Stimulated activated CD4-positive, alpha-beta T cell treated with anti-CD3 and anti-CD28 coated beads, Interleukin-2, amount 100 ng/mL, for 48 hours (primary cell): ENCODE measurements at regions not wholly inside any gene's neighbourhood (a gene's known extent, or its start where the extent isn't known, plus 50 kb on each side); places are given as distances from the start of the nearest gene placed in this dataset.

Experiments
- DNase-seq, 2 donors: peaks; one replicate each; pipeline ENCODE4 v3.0.0-alpha.2; 2020

DNA sequence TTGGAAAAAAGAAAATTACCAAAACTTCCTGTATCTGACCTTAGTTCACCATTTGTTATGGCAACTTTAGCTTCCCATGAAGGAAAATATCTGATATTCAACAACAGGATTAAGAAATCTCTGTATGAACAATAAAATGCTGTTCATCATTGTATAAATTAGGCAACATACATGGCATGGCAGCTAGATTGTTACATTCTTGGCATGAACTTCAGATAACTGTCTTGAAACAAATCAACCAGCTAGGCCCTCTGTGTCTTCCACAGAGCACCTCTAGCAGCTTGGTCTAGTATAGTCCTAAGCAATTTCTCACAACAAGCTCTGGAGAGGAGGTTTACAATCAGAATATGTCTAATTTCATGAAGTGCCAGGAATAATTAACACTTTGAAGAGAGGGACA lies 105.4 kb upstream of the PCDH7 start:
- no peak for DNase-seq

DNA sequence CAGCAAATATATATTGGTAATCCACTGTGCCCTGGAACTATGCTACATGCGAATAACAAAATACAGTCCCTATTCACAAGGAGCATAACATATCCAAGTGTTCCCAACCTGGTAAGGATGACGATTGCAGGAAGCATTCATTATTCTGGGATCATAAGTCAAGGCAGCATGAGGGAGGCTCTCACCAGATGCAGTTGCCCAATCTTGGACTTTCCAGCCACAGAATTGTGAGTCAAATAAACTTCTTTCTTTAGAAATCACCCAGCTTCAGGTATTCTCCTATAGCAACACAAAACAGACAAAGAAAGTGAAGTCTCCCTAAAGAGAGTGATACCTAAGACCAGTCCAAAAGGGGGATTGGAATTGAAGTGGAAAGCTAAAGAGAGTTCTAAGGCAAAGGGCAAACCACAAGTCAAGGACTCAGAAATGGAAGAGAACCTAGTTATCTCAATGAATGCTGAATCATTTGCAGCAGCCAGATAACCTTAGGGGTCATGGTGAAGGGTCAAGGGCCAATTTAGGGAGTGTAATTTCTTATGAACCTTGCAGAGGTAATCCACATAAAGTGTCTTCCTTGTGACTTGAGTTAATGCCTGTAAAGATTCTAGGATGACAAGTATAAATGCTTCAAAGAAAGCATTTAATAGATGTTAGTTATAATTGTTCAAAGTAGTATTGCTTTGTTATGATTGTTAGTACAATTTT lies 103.1 kb upstream of the PCDH7 start:
- no peak for DNase-seq

DNA sequence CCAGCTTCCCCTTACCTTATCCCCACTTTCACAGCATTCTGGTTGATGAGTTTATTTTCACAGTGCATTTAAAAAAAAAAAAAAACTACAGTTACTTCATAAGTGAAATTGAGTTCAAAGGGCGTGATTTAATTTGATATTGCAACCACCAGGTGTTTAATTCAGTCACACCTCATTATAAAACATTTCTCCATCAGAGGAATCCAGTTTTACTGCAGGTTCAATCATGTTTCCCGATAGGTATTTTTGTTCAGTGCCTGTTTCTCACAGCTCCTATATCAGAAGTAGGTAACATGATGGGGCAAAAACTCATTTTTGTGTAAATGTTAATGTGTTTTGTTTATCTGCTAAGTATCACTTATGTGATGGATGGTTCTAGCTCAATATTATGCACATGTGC lies 102.3 kb upstream of the PCDH7 start:
- DNase-seq = no peak

DNA sequence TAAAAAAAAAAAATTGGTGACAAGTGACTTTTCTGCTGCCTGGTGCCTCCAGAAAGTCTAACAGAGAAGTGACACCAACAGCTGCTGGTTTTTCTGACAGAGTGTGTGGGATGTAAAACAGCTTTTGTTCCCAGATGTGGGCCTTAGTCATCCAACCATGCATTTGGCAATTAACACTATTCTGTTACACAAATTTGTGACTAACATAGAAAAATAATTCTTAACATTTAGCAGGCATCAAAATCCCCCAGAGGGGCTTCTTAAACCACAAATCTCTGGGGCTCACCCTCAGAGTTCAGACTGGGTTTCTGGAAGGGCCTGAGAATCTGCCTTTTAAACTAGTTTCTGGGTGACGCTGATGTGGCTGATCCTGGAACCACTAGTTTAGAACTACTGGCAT lies 100.5 kb upstream of the PCDH7 start:
- no peak for DNase-seq

DNA sequence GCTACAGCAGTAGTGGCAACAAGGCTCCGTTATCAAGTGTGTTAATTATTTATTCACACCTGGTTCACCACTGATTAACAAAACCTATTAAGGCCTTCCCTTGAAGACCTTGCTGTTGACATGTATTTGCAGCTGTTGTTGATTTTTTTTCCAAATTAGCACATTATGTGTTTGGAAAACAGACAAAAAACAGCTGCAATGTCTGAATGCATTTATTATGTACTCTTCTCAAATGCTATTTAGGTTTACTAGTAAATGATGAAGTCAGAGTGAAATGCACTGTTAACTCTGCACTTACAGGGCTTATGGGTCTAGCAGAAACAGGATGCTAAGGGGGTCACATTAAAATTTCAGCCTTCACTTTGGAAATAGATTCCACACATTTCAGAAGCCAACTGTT lies 99.5 kb upstream of the PCDH7 start:
- DNase-seq = no peak

DNA sequence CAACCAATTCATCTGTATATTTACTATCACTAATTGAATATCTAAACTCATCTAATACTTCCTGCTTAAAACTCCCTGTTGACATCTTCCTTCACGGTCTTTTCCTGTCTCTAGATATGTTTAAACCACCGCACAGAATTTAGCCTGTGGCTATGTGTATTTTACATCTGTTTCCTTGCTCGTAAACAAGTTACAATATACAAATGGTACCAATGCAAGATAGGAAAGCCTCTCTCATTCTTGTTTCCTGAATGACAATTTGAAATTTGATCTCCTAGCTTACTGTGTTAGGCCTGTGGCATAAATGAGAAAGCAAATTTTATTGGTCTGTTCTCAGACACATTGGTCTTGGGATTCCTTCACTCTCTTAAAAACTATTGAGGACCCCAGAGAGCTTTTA lies 89.7 kb upstream of the PCDH7 start:
- DNase-seq = no peak

DNA sequence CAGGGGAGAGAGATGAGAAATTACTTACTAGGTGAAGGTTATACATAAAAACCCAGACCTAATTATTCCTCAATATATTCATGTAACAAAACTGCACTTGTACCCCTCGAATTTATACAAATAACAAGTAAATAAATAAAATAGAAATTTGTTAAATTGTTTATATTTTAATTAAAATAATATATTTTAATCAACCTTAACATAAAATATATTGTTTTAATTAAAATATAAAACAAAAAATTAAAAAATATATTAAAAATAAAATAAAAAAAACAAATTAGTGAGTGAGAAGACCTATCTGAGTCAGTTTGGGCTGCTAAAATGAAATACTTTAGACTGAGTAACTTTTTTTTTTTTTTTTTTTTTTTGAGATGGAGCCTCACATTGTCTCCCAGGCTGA lies 87.4 kb upstream of the PCDH7 start:
- no peak for DNase-seq

DNA sequence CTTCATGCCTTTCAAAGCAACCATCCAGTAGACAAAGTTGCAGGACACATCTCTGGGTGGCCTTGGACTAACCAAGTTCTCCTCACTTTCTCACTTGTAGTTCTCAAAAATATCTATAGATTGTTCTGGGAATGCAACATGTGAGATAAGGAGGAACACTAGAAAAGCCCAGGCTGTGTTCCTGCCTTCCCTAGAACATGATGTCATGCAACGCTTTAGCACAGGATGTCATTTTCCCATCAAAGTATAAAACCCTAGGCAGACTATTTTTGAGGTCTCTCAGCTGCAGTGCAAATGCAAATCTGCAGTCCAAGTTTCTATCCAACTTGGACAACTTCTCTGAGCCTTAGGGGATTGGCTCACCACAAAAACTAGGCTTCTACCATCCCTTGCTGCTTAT lies 78.8 kb upstream of the PCDH7 start:
- DNase-seq = no peak

DNA sequence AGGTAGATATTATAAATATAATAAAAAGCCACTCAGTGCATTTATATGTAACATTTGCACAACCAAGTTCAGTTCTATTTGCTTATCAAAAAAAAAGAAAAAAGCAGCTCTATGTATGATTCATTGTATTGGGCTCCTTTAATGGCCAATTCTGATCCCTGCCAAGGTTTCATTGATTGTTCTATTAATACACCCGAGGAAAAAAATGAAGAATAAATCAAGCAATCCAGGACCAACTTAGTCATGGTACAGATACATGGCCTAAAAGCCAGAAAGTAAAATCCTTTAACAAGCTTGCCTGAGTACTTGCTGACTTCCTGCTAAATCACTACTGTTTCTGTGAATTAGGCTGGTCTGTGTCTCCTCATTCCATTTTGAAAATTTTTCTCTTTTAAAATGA lies 77.6 kb upstream of the PCDH7 start:
- DNase-seq = no peak

DNA sequence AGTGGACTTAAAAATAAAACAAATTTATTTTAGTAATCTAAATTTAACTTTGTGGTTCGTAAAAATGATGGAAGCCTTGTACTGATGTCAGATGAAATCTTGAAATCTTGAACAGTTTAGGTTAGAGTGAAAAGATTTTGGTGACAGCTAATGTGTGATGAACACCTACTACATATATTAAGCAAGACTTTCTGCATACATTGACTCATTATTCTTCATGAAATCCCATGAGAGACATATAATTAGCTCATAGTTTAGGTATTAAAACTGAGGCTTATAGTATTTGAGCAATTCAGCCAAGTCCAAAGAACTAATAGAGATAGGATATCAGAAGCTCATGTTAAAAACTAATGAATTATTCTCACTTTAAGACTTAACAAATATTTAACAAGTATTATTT lies 66.9 kb upstream of the PCDH7 start:
- no peak for DNase-seq

DNA sequence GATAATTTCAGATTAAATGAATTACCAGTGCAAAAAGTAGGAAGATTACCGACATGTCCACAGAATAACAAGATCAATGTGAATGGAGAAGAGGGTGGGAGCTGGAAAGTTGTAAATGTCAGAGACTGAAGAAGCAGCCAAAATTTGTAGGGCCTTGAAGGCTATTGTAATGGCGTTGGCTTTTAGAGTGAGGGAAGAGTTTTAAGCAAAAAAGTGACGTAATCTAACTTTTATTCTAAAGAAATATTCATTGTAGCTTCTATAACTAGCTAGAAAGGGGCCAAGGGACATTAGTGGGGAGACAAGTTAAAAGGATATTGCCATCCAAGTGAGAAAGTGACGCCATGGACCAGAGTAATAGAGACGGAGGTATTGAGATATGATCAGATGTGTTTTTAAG lies 63.3 kb upstream of the PCDH7 start:
- no peak for DNase-seq

DNA sequence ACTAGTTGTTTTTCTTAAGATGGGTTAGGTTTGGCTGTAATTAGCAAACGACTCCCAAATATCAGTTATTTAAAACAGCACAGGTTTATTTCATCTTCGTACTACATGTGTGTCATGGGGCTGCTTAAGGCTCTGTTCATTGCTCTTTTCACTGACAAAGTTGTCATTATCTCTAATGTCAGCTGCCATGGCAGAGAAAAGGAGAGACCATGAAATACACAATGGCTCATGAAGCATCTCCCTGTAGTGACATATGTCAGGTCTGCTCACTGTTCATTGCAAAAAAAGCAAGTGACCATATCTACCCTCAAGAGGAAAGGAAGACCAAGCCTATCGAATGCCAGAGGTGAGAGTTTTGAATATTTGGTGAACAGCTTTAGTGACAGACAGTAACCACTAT lies 52.2 kb upstream of the PCDH7 start:
- no peak for DNase-seq

DNA sequence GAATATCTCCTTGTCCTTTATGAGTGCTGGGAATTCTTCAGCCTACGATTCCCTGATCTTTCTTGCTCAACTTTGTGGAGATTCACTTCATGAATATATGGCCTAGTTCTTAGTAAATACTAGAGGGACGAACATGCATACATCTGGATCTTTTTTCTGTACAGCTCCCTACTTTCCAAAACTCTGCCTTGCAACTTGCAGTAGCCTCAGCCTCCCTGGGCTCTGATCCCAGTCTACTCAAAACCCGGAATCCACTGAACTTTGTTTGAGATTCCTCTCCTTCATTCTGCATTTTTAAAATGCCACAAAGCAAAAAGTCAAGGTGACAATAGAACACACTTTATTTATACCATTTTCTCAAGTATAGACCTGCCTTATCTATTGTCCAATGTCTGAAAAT lies 50.0 kb upstream of the PCDH7 start:
- DNase-seq = no peak
